ENCODE measurements at regions not wholly inside any gene's neighbourhood (a gene's known extent, or its start where the extent isn't known, plus 50 kb on each side); places are given as distances from the start of the nearest gene placed in this dataset.

DNA sequence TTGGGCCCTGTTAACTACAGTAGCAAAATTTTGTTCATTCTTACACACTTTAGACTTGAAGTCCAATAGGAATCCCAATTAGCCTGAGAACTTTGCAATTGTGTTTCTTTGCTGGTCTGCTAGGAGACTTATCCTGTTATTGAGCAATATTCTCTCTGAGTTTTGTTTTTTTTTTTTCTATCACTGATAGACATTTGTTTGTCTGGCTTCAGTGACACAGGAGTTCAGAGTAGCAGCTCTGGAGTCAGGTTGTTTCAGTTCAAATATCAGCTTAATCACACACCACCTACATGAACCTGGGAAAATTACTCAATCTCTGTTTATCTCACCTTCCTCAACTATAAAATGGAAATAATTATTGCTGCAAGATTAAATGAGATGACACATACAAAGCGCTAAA is 360.2 kb upstream of the POU3F3 start (continued):
- TF ChIP-seq, protein P1, sequence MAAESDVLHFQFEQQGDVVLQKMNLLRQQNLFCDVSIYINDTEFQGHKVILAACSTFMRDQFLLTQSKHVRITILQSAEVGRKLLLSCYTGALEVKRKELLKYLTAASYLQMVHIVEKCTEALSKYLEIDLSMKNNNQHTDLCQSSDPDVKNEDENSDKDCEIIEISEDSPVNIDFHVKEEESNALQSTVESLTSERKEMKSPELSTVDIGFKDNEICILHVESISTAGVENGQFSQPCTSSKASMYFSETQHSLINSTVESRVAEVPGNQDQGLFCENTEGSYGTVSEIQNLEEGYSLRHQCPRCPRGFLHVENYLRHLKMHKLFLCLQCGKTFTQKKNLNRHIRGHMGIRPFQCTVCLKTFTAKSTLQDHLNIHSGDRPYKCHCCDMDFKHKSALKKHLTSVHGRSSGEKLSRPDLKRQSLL (tag by site-specific recombination; IDR thresholded peaks at IDR 0.05) = no peak
- TF ChIP-seq, protein P2, sequence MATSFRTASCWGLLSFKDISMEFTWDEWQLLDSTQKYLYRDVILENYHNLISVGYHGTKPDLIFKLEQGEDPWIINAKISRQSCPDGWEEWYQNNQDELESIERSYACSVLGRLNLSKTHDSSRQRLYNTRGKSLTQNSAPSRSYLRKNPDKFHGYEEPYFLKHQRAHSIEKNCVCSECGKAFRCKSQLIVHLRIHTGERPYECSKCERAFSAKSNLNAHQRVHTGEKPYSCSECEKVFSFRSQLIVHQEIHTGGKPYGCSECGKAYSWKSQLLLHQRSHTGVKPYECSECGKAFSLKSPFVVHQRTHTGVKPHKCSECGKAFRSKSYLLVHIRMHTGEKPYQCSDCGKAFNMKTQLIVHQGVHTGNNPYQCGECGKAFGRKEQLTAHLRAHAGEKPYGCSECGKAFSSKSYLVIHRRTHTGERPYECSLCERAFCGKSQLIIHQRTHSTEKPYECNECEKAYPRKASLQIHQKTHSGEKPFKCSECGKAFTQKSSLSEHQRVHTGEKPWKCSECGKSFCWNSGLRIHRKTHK (tag by site-specific recombination; IDR thresholded peaks at IDR 0.05) = no peak
- TF ChIP-seq, protein P3, sequence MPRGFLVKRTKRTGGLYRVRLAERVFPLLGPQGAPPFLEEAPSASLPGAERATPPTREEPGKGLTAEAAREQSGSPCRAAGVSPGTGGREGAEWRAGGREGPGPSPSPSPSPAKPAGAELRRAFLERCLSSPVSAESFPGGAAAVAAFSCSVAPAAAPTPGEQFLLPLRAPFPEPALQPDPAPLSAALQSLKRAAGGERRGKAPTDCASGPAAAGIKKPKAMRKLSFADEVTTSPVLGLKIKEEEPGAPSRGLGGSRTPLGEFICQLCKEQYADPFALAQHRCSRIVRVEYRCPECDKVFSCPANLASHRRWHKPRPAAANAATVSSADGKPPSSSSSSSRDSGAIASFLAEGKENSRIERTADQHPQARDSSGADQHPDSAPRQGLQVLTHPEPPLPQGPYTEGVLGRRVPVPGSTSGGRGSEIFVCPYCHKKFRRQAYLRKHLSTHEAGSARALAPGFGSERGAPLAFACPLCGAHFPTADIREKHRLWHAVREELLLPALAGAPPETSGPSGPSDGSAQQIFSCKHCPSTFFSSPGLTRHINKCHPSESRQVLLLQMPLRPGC (tag by site-specific recombination; IDR thresholded peaks at IDR 0.05) = no peak
- no peak for TF ChIP-seq ZNF670 (tag by site-specific recombination; IDR thresholded peaks at IDR 0.05; ENCODE audit: low read depth)
- TF ChIP-seq ZNF354C (tag by site-specific recombination; IDR thresholded peaks at IDR 0.05; ENCODE audit: borderline replicate concordance, low read depth) = no peak
- no peak for TF ChIP-seq ZNF214 (tag by site-specific recombination; IDR thresholded peaks at IDR 0.05; ENCODE audit: borderline replicate concordance)

DNA sequence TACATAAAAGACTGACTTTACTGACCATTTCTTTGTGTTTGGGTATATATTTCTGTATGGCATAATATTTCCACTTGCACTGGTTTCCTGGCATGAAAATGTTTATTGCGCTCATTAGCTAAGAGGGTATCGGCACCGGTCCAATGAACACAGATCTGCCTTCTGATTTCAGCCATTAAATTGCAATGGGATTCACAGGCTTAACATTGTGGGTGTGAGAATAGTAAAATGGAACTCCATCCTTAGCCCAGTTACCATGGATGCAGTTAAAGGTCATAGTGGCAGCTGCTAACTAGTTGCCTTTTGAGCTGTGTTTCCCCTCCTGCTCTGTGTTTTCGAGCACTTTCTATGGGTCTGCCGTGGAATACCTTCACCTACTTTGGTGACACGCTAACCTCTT is 352.6 kb upstream of the POU3F3 start:
- CTCF ChIA-PET = interaction anchor here (0.6 kb wide), 1 partner anchor 1339 kb away, joined by 6 read pairs; no protein-coding TSS in a partner anchor
- no peak for TF ChIP-seq ZNF624 (tag by site-specific recombination; IDR thresholded peaks at IDR 0.05)
- no peak overlapping the region for H3K4me3 ChIP-seq (ENCODE audit: low read depth, low read length)
- no peaks in the 10 kb centered on the region for H3K36me3 ChIP-seq (ENCODE audit: control insufficient read depth in 2 of 2, insufficient read depth in 1 of 2, low read length in 2 of 2)
- no peaks in the 10 kb centered on the region for H3K9me3 ChIP-seq (ENCODE audit: control insufficient read depth, insufficient read depth, low read depth, low read length)
- H3K4me1 ChIP-seq (ENCODE audit: control insufficient read depth, insufficient read depth, low read length) = peaks cover 7% of the 10 kb centered on the region
- no peak overlapping the region for H3K27ac ChIP-seq (ENCODE audit: extremely low read depth, low read depth, low read length)
- POLR2A ChIA-PET = no interaction called here

DNA sequence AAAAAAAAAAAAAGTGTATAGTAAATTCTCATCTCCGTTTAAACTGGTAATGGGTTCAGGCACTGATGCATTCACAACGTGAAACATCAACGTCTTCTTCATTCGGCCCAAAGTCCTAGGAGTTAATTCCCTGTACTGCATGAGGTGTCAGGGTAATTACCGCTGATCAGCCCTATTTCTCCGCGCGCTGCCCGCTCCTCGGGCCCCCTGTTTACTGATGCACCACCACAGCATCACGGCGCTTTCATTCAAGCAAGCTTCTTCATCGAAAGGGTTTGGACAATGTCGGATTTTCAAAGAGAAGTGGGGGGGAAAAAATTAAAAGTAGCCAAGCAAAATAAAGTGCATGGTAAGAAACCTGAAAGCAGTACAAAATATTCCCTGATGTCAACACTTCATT is 352.0 kb upstream of the POU3F3 start:
- no peaks in the 10 kb centered on the region for H3K9me3 ChIP-seq (ENCODE audit: control insufficient read depth, insufficient read depth, low read depth, low read length)
- no peak for TF ChIP-seq ZNF211 (tag by site-specific recombination; IDR thresholded peaks at IDR 0.05; ENCODE audit: low read depth)
- no peak for TF ChIP-seq ZSCAN23 (tag by site-specific recombination; IDR thresholded peaks at IDR 0.05)
- TF ChIP-seq, protein P4, sequence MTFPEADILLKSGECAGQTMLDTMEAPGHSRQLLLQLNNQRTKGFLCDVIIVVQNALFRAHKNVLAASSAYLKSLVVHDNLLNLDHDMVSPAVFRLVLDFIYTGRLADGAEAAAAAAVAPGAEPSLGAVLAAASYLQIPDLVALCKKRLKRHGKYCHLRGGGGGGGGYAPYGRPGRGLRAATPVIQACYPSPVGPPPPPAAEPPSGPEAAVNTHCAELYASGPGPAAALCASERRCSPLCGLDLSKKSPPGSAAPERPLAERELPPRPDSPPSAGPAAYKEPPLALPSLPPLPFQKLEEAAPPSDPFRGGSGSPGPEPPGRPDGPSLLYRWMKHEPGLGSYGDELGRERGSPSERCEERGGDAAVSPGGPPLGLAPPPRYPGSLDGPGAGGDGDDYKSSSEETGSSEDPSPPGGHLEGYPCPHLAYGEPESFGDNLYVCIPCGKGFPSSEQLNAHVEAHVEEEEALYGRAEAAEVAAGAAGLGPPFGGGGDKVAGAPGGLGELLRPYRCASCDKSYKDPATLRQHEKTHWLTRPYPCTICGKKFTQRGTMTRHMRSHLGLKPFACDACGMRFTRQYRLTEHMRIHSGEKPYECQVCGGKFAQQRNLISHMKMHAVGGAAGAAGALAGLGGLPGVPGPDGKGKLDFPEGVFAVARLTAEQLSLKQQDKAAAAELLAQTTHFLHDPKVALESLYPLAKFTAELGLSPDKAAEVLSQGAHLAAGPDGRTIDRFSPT (tag by site-specific recombination; IDR thresholded peaks at IDR 0.05) = no peak
- no peak for TF ChIP-seq ZNF311 (tag by site-specific recombination; IDR thresholded peaks at IDR 0.05; ENCODE audit: borderline replicate concordance)
- no peak for TF ChIP-seq ZNF626 (tag by site-specific recombination; IDR thresholded peaks at IDR 0.05)
- TF ChIP-seq ZBTB17 (tag by site-specific recombination; IDR thresholded peaks at IDR 0.05) = no peak
- TF ChIP-seq ZNF248 (tag by site-specific recombination; IDR thresholded peaks at IDR 0.05) = no peak
- H3K4me1 ChIP-seq (ENCODE audit: control insufficient read depth, insufficient read depth, low read length) = peaks cover 7% of the 10 kb centered on the region
- POLR2A ChIA-PET = no interaction called here
- no peak overlapping the region for H3K4me3 ChIP-seq (ENCODE audit: low read depth, low read length)
- no peak overlapping the region for H3K27ac ChIP-seq (ENCODE audit: extremely low read depth, low read depth, low read length)
- CTCF ChIA-PET = no interaction called here
- no peaks in the 10 kb centered on the region for H3K36me3 ChIP-seq (ENCODE audit: control insufficient read depth in 2 of 2, insufficient read depth in 1 of 2, low read length in 2 of 2)

DNA sequence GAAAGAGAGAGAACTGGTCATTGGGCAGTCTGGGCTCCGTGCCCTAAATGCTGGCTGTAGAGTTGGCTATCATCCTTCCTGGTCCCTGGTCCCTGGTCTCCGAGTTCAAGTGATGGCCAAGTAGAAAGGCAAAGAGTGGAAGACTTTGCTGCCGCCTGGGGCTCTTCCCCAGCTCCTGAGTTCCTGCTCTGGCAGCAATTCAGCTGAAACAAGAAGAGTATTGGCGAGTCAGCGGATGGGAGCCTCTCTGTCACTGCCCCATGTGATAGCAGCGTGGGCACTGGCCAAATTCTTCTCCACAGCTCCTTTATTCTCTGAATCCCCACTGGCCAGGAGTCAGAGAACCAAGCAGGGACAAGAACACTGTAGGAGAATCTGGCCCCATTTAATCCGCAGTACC is 351.0 kb upstream of the POU3F3 start:
- Histone ChIP-seq H3K4me1 (ENCODE audit: control insufficient read depth, insufficient read depth, low read length) (peaks cover 7% of the 10 kb centered on the region), H3K36me3 (ENCODE audit: control insufficient read depth in 2 of 2, insufficient read depth in 1 of 2, low read length in 2 of 2) (no peaks in the 10 kb centered on the region), H3K27ac (ENCODE audit: extremely low read depth, low read depth, low read length) (no peak overlapping the region), H3K4me3 (ENCODE audit: low read depth, low read length) (no peak overlapping the region), H3K9me3 (ENCODE audit: control insufficient read depth, insufficient read depth, low read depth, low read length) (no peaks in the 10 kb centered on the region)
- CTCF ChIA-PET = no interaction called here
- TF ChIP-seq ZNF175 (tag by site-specific recombination; IDR thresholded peaks at IDR 0.05) = no peak
- TF ChIP-seq ZNF837 (tag by site-specific recombination; IDR thresholded peaks at IDR 0.05) = no peak
- TF ChIP-seq KLF16 (tag by site-specific recombination; IDR thresholded peaks at IDR 0.05) = no peak
- POLR2A ChIA-PET = no interaction called here
